Mesodermal cell (in vitro differentiated cells): ENCODE measurements at regions not wholly inside any gene's neighbourhood (a gene's known extent, or its start where the extent isn't known, plus 50 kb on each side); places are given as distances from the start of the nearest gene placed in this dataset.

ENCODE experiments used
- H3K27ac ChIP-seq: 2 replicates; pipeline ENCODE4 v1.7.0; 2013; ENCODE audit warnings: mild to moderate bottlenecking, low read depth, low read length, moderate library complexity; ENCODE audit not compliant: severe bottlenecking
- H3K36me3 ChIP-seq: 2 replicates; pipeline ENCODE4 v1.7.1; 2013; ENCODE audit warnings: mild to moderate bottlenecking, low read length, moderate library complexity; ENCODE audit not compliant: control insufficient read depth, insufficient read depth
- H3K4me1 ChIP-seq: one replicate; pipeline ENCODE4 v1.7.1; 2013; ENCODE audit warnings: mild to moderate bottlenecking, low read length; ENCODE audit not compliant: insufficient read depth, control insufficient read depth, poor library complexity, severe bottlenecking
- H3K4me3 ChIP-seq: 2 replicates; pipeline ENCODE4 v1.7.0; 2013; ENCODE audit warnings: low read length, control low read depth, mild to moderate bottlenecking; ENCODE audit not compliant: insufficient read depth, poor library complexity, severe bottlenecking; ENCODE audit errors: extremely low read depth
- H3K9me3 ChIP-seq: 2 replicates; pipeline ENCODE4 v1.7.1; 2013; ENCODE audit warnings: mild to moderate bottlenecking, low read length, moderate library complexity; ENCODE audit not compliant: control insufficient read depth
- WGBS, 2 experiments: methylation state at CpG; one replicate each; pipeline ENCODE4 v1.1.5; 2013; ENCODE audit warnings: missing lambda C conversion rate in 2 of 2; ENCODE audit not compliant: insufficient coverage in 2 of 2; 5-methylcytosine and 5-hydroxymethylcytosine counted together

GRCh38 chr2:12287220-12287751, 429.4 kb upstream of the TRIB2 start:
- no peak overlapping the region for H3K27ac ChIP-seq
- peaks cover 8% of the 10 kb centered on the region for H3K4me1 ChIP-seq
- WGBS, 2 experiments = 84% methylated on average over 4 of the region's 5 CpGs; no CpG with 5 or more reads in 1 of the 2 experiments
- no peaks in the 10 kb centered on the region for H3K36me3 ChIP-seq
- no peak overlapping the region for H3K4me3 ChIP-seq
- no peaks in the 10 kb centered on the region for H3K9me3 ChIP-seq

- H3K27ac ChIP-seq = no peak overlapping the region
- 40 to 89% methylated on average over 1 to 2 of the region's 2 CpGs for WGBS, 2 experiments
- no peaks in the 10 kb centered on the region for H3K36me3 ChIP-seq
- H3K4me3 ChIP-seq = no peak overlapping the region
- H3K4me1 ChIP-seq = peaks cover 8% of the 10 kb centered on the region
- H3K9me3 ChIP-seq = no peaks in the 10 kb centered on the region
These were observed 428.7 kb upstream of the TRIB2 start for GRCh38 chr2:12288048-12288447.

DNA sequence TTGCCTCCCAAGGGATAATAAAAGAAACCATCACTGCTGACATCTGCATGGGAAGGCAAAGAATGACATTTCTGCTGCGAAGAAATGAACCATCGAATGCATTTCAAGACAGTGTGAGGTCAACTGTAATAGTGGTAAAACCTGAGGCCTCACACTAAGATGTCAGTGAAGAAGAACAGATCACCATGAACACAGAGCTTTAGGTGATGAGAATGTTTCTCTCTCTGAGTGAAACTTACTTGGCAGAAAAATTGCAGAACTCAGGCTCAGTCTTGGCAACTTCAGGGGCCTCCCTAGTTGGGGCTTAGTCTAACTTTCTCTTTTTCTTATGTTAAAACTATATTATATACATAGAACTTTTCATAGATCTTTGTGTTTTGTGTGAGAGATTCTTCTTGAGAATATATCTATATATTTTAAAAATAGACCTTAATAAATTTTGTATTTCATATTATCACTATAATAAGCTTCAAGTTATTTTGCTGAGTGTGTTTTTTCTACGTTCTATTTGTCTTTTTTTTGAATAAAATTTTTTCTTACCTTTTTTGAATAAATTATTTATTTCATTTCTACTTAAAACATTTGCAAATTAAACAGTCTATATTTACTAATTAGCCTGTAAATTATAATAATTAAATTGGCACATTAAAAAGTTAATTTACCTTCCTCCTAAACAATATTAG, 427.5 kb upstream of the TRIB2 start:
- WGBS, 2 experiments = 90 to 93% methylated on average over 2 of the region's 3 CpGs
- H3K36me3 ChIP-seq = no peaks in the 10 kb centered on the region
- H3K4me3 ChIP-seq = no peak overlapping the region
- H3K9me3 ChIP-seq = no peaks in the 10 kb centered on the region
- H3K27ac ChIP-seq = no peak overlapping the region
- H3K4me1 ChIP-seq = peaks cover 8% of the 10 kb centered on the region

DNA sequence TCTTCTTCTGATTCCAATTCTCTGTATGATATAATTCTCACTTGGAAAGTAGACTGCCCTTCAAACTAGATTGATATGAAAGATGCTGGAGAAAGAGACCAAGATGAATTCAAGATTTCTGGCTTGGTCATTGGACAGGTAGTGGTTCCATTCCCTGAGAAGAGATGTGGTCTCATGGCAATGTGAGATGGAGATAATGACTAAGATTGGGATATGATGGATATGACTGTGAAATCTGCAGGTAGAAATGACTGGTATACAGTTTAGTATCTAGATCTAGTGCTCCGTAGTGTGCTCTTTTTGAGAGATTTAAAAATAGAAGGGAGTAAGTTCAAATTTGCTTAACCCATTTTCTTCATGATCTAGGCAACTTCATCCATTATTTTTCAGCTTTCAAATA, 425.4 kb upstream of the TRIB2 start:
- no CpG with 5 or more reads among the region's 1 CpG for WGBS, 2 experiments

GRCh38 chr2:12293874-12294273, 422.9 kb upstream of the TRIB2 start:
- no peaks in the 10 kb centered on the region for H3K36me3 ChIP-seq
- 100% methylated on average over 1 of the region's 1 CpG for WGBS, 2 experiments

More for the DNA sequence above, 425.4 kb upstream of the TRIB2 start:
- H3K36me3 ChIP-seq = no peaks in the 10 kb centered on the region
- no peak overlapping the region for H3K27ac ChIP-seq
- no peak overlapping the region for H3K4me3 ChIP-seq
- no peaks in the 10 kb centered on the region for H3K9me3 ChIP-seq
- H3K4me1 ChIP-seq = peaks cover 8% of the 10 kb centered on the region

DNA sequence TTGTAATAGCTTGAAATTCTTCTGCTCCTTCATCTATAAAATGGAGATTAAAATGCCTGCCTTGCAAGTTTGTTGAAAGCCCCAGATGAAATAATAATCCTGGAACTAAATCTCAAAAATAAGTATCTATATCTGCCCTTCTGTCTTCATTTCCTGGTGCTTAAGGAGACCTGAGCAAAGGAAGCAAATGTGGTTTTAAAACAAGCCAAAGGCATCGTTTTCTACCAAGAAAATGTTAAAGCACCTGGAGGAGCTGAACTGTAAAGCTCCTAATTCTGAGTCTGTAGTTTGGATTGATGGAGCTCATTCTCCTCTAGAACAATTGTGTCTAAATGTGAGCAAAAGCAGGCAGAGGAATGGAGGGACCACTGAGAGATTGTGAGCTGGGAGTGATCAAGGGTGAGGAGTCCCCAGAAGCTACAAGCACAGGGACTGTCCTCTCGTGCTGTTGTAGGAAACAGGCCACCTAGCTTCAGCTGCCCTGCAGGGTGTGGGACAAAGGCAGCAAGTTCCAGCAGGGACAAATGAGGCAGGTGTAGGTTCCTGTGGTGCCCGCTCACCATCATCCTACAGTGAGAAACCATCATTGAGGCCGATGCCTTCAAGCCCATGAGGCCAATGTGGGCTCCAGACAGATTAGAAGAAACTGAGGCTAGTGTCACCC, 420.7 kb upstream of the TRIB2 start:
- 87 to 97% methylated on average over 4 of the region's 4 CpGs for WGBS, 2 experiments
- no peak overlapping the region for H3K27ac ChIP-seq

More at GRCh38 chr2:12293874-12294273, 422.9 kb upstream of the TRIB2 start:
- Histone ChIP-seq H3K4me3 (no peak overlapping the region), H3K27ac (no peak overlapping the region), H3K9me3 (no peaks in the 10 kb centered on the region), H3K4me1 (no peaks in the 10 kb centered on the region)

DNA sequence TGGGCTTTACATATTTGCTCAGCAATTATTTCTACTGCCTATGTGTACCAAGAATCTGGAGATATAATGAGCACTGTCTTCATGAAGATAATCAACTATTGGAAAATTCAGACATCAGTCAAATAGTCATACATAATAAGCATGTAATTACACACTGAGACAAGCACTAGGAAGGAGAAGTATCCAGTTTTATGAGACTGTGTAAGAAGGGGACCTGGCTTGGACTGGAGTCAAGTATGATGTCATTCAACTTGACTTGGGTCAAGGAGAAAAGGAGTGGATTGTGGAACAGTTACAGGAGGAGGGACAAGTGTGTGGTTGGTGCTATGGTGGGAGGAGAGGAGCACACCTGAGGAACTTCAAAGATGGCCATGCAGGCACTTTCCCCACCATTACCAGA, 419.8 kb upstream of the TRIB2 start:
- Histone ChIP-seq H3K4me1 (no peaks in the 10 kb centered on the region), H3K27ac (no peak overlapping the region), H3K4me3 (no peak overlapping the region), H3K36me3 (no peaks in the 10 kb centered on the region), H3K9me3 (peaks cover 3% of the 10 kb centered on the region)

More for the DNA sequence above, 420.7 kb upstream of the TRIB2 start:
- no peaks in the 10 kb centered on the region for H3K36me3 ChIP-seq
- H3K4me1 ChIP-seq = no peaks in the 10 kb centered on the region
- peaks cover 3% of the 10 kb centered on the region for H3K9me3 ChIP-seq
- no peak overlapping the region for H3K4me3 ChIP-seq

- peaks cover 4% of the 10 kb centered on the region for H3K4me1 ChIP-seq
- H3K27ac ChIP-seq = no peak overlapping the region
- WGBS, 2 experiments = 67% methylated on average over 1 of the region's 2 CpGs; no CpG with 5 or more reads in 1 of the 2 experiments
- H3K4me3 ChIP-seq = no peak overlapping the region
- H3K9me3 ChIP-seq = peaks cover 3% of the 10 kb centered on the region
- H3K36me3 ChIP-seq = no peaks in the 10 kb centered on the region
These were observed 418.4 kb upstream of the TRIB2 start for GRCh38 chr2:12298352-12298751.

DNA sequence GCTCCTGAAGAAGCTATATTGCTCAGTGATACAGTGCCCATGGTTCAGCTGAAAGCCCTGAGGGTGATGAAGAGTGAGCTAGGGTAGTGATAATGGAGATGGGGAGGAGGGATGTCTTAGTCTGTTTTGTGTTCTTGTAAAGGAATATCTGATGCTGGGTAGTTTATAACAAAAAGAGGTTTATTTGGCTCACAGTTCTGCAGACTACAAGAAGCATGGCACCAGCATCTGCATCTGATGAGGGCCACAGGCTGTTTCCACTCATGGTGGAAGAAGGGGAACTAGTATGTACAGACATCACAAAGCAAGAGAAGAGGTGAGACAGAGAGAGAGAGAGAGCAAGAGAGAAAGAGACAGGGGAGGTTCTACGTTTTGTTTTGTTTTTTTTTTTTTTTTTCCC, 417.3 kb upstream of the TRIB2 start:
- no CpG with 5 or more reads among the region's 1 CpG for WGBS, 2 experiments
- Histone ChIP-seq H3K27ac (no peak overlapping the region), H3K4me3 (no peak overlapping the region), H3K4me1 (peaks cover 6% of the 10 kb centered on the region), H3K36me3 (no peaks in the 10 kb centered on the region), H3K9me3 (peaks cover 3% of the 10 kb centered on the region)

- 100% methylated on average over 1 to 2 of the region's 4 CpGs for WGBS, 2 experiments
- no peaks in the 10 kb centered on the region for H3K36me3 ChIP-seq
These were observed 416.6 kb upstream of the TRIB2 start for GRCh38 chr2:12300019-12300602.

More at GRCh38 chr2:12300019-12300602, 416.6 kb upstream of the TRIB2 start:
- H3K4me1 ChIP-seq = peaks cover 6% of the 10 kb centered on the region
- no peak overlapping the region for H3K4me3 ChIP-seq
- H3K9me3 ChIP-seq = peaks cover 3% of the 10 kb centered on the region
- H3K27ac ChIP-seq = no peak overlapping the region
